Uterus (tissue), 2 donors: ENCODE measurements at regions not wholly inside any gene's neighbourhood (a gene's known extent, or its start where the extent isn't known, plus 50 kb on each side); places are given as distances from the start of the nearest gene placed in this dataset.

ENCODE experiments used
- CTCF ChIP-seq, 4 experiments: fragments of 200-600 bp in 2 of 4; fragments of 450-650 bp in 2 of 4; sonication (generic) in 2 of 4; IDR thresholded peaks; one replicate each; pipeline ENCODE4 v1.5.1; 2016 to 2019; ENCODE audit warnings: antibody characterized with exemption in 4 of 4, mild to moderate bottlenecking in 2 of 4, moderate library complexity in 1 of 4
- POLR2A ChIP-seq, 2 donors: fragments of 450-650 bp; IDR thresholded peaks; one replicate each; pipeline ENCODE4 v1.6.1; 2016; ENCODE audit warnings: antibody characterized with exemption in 2 of 2, mild to moderate bottlenecking in 1 of 2, moderate library complexity in 1 of 2

GRCh38 chrX:109841869-109842579 is 109.0 kb upstream of the ACSL4 start:
- TF ChIP-seq CTCF (IDR thresholded peaks at IDR 0.05) (no peak), POLR2A (IDR thresholded peaks at IDR 0.05) (no peak)
